ENCODE measurements at regions not wholly inside any gene's neighbourhood (a gene's known extent, or its start where the extent isn't known, plus 50 kb on each side); places are given as distances from the start of the nearest gene placed in this dataset.

DNA sequence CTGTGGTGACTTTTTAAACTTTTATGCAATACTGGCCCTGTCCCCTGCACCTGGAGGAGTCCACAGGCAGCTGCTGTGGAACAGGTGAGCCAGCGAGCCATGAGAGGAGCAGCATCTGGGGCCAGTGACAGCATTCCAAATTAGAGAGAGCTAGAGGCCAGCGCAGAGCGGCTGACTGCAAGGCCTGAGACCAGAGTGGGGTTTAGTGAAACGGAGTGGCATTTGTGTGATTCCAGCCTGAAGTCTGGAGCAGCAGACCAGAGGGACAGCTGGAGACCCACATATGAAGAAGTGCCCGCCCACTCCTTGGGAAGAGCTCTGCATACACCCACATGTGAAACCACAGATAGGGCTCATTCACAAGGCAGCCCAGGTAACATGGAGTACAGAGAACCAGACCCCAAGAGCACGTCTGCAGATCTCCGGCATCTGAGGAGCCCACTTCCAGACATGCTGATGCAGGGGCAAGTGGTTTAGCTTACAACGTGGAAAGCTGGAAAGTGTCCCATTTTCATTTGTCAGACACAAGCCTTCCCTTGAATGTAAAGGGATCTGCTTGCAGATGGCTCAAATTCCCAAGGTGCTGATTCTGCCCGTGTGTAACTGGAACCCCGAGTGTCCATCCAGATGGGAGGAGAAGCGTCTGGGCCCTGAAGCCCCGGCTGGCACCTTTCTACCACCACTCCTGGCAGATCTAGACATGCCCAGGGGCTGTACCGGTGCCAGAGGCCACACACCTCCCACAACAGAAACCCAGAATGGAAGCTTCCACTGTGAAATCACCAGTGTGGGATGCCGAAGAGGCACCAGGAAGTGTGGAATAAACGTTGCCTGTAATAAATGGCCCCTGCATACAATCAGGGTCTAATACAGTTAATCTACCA lies 256.0 kb upstream of the TCERG1L start:
- TF ChIP-seq, protein P1, sequence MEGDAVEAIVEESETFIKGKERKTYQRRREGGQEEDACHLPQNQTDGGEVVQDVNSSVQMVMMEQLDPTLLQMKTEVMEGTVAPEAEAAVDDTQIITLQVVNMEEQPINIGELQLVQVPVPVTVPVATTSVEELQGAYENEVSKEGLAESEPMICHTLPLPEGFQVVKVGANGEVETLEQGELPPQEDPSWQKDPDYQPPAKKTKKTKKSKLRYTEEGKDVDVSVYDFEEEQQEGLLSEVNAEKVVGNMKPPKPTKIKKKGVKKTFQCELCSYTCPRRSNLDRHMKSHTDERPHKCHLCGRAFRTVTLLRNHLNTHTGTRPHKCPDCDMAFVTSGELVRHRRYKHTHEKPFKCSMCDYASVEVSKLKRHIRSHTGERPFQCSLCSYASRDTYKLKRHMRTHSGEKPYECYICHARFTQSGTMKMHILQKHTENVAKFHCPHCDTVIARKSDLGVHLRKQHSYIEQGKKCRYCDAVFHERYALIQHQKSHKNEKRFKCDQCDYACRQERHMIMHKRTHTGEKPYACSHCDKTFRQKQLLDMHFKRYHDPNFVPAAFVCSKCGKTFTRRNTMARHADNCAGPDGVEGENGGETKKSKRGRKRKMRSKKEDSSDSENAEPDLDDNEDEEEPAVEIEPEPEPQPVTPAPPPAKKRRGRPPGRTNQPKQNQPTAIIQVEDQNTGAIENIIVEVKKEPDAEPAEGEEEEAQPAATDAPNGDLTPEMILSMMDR (IDR thresholded peaks at IDR 0.05) = no peak
- TF ChIP-seq POLR2A (IDR thresholded peaks at IDR 0.05) (no peak), EP300 (IDR thresholded peaks at IDR 0.05) (no peak), POLR2AphosphoS5 (IDR thresholded peaks at IDR 0.05) (no peak)

Measured in gastroesophageal sphincter (tissue), 3 donors.